ENCODE measurements at regions not wholly inside any gene's neighbourhood (a gene's known extent, or its start where the extent isn't known, plus 50 kb on each side); places are given as distances from the start of the nearest gene placed in this dataset.
"Not testable (repeated sequence)": the region's sequence is repeated elsewhere in the genome, so short reads cannot be mapped to it uniquely, and the experiment has no call there.

GRCh38 chr13:103615771-103616170, 549.6 kb upstream of the SLC10A2 start:
- peak; percentile 16 for DNase-seq

- no peak for DNase-seq
These were observed 548.5 kb upstream of the SLC10A2 start for GRCh38 chr13:103614761-103615160.

- DNase-seq = no peak
These were observed 541.8 kb upstream of the SLC10A2 start for GRCh38 chr13:103607995-103608394.

GRCh38 chr13:103605546-103606326, 539.5 kb upstream of the SLC10A2 start:
- no peak for DNase-seq

- not testable (repeated sequence) for DNase-seq
These were observed 533.7 kb upstream of the SLC10A2 start for GRCh38 chr13:103599870-103600269.

- DNase-seq = no peak
These were observed 532.5 kb upstream of the SLC10A2 start for GRCh38 chr13:103598671-103599070.

GRCh38 chr13:103573446-103573845, 507.2 kb upstream of the SLC10A2 start:
- no peak for DNase-seq

GRCh38 chr13:103568314-103568713, 502.1 kb upstream of the SLC10A2 start:
- no peak for DNase-seq

- DNase-seq = no peak
These were observed 491.7 kb upstream of the SLC10A2 start for GRCh38 chr13:103557878-103558277.

GRCh38 chr13:103556681-103557080, 490.5 kb upstream of the SLC10A2 start:
- DNase-seq = no peak

- no peak for DNase-seq
These were observed 481.7 kb upstream of the SLC10A2 start for GRCh38 chr13:103547914-103548313.

- DNase-seq = no peak
These were observed 480.1 kb upstream of the SLC10A2 start for GRCh38 chr13:103546271-103546670.

GRCh38 chr13:103542648-103543047, 476.4 kb upstream of the SLC10A2 start:
- no peak for DNase-seq

- DNase-seq = no peak
These were observed 474.2 kb upstream of the SLC10A2 start for GRCh38 chr13:103540382-103540765.

- DNase-seq = no peak
These were observed 473.6 kb upstream of the SLC10A2 start for GRCh38 chr13:103539721-103540381.

- DNase-seq = peak; percentile 86
These were observed 473.0 kb upstream of the SLC10A2 start for GRCh38 chr13:103539265-103539664.

- DNase-seq = no peak
These were observed 471.4 kb upstream of the SLC10A2 start for GRCh38 chr13:103537616-103538015.

GRCh38 chr13:103531278-103531677, 465.1 kb upstream of the SLC10A2 start:
- DNase-seq = no peak

GRCh38 chr13:103528437-103528836, 462.2 kb upstream of the SLC10A2 start:
- no peak for DNase-seq

GRCh38 chr13:103525530-103525929, 459.3 kb upstream of the SLC10A2 start:
- no peak for DNase-seq

GRCh38 chr13:103523858-103524257, 457.6 kb upstream of the SLC10A2 start:
- DNase-seq = peak; percentile 35

GRCh38 chr13:103521532-103521931, 455.3 kb upstream of the SLC10A2 start:
- no peak for DNase-seq

GRCh38 chr13:103517768-103518102, 451.5 kb upstream of the SLC10A2 start:
- DNase-seq = no peak

GRCh38 chr13:103517066-103517767, 451.0 kb upstream of the SLC10A2 start:
- no peak for DNase-seq
